ENCODE measurements at regions not wholly inside any gene's neighbourhood (a gene's known extent, or its start where the extent isn't known, plus 50 kb on each side); places are given as distances from the start of the nearest gene placed in this dataset.

DNA sequence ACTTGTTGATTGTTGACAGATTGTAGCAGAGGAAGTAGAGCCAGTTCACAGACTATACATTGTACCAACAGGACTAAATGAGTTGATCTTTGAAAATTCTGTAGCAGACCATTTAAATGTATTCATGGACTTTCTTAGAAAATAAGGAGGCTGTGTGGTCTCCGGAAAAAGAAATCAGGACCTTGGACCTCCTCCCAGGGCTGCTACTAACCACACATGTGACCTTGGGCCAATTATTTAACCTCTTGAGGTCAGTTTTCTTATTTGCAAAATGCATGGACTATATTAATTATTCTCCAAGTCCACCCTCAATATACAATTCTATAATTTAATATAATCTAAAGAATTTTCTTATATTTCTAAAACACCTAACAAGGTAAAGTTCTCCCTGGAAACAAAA, 492.0 kb upstream of the JAG1 start:
- TF ChIP-seq POLR2AphosphoS5 (IDR thresholded peaks at IDR 0.05; ENCODE audit: low read depth, low read length) = no peak
- TF ChIP-seq, protein P1, sequence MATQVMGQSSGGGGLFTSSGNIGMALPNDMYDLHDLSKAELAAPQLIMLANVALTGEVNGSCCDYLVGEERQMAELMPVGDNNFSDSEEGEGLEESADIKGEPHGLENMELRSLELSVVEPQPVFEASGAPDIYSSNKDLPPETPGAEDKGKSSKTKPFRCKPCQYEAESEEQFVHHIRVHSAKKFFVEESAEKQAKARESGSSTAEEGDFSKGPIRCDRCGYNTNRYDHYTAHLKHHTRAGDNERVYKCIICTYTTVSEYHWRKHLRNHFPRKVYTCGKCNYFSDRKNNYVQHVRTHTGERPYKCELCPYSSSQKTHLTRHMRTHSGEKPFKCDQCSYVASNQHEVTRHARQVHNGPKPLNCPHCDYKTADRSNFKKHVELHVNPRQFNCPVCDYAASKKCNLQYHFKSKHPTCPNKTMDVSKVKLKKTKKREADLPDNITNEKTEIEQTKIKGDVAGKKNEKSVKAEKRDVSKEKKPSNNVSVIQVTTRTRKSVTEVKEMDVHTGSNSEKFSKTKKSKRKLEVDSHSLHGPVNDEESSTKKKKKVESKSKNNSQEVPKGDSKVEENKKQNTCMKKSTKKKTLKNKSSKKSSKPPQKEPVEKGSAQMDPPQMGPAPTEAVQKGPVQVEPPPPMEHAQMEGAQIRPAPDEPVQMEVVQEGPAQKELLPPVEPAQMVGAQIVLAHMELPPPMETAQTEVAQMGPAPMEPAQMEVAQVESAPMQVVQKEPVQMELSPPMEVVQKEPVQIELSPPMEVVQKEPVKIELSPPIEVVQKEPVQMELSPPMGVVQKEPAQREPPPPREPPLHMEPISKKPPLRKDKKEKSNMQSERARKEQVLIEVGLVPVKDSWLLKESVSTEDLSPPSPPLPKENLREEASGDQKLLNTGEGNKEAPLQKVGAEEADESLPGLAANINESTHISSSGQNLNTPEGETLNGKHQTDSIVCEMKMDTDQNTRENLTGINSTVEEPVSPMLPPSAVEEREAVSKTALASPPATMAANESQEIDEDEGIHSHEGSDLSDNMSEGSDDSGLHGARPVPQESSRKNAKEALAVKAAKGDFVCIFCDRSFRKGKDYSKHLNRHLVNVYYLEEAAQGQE (IDR thresholded peaks at IDR 0.05; ENCODE audit: insufficient read depth in 1 of 2, low read depth in 2 of 2, low read length in 2 of 2) = peak in 1 of 2 experiments; percentile 73; a peak in 1 of 4 replicates
- TF ChIP-seq TAF1 (IDR thresholded peaks at IDR 0.05; ENCODE audit: borderline replicate concordance, insufficient read depth, low read length) = no peak
- TF ChIP-seq FOXP2 (optimal IDR thresholded peaks at IDR 0.05; ENCODE audit: borderline replicate concordance, extremely low read depth, extremely low read length, insufficient read depth) = no peak
- TF ChIP-seq SIN3A (IDR thresholded peaks at IDR 0.05; ENCODE audit: borderline replicate concordance, insufficient read depth, low read length) = no peak
